Fibroblast of mammary gland (primary cell): ENCODE measurements at regions not wholly inside any gene's neighbourhood (a gene's known extent, or its start where the extent isn't known, plus 50 kb on each side); places are given as distances from the start of the nearest gene placed in this dataset.

Experiments
- DNase-seq: peaks from one replicate; pipeline ENCODE4 v3.0.0-alpha.2; 2010; ENCODE audit warnings: low read depth
- H3K4me3 ChIP-seq: 2 replicates; pipeline ENCODE4 v1.5.1; 2011; ENCODE audit warnings: low read depth, mild to moderate bottlenecking, low read length, moderate library complexity; ENCODE audit not compliant: control insufficient read depth
- CTCF ChIP-seq: conservative IDR thresholded peaks from 2 replicates; pipeline ENCODE4 v1.5.1; 2011; ENCODE audit warnings: low read depth, low read length, inconsistent platforms; ENCODE audit not compliant: control insufficient read depth, insufficient read depth

GRCh38 chr20:40811004-40811403 is 122.0 kb upstream of the MAFB start:
- no peak for DNase-seq
- no peak for TF ChIP-seq CTCF
- no peak overlapping the region for H3K4me3 ChIP-seq

GRCh38 chr20:40811660-40812414 is 122.8 kb upstream of the MAFB start:
- no peak overlapping the region for H3K4me3 ChIP-seq
- no peak for TF ChIP-seq CTCF
- DNase-seq, result no peak

GRCh38 chr20:40812415-40812925 is 123.4 kb upstream of the MAFB start:
- H3K4me3 ChIP-seq, result no peak overlapping the region
- no peak for DNase-seq
- TF ChIP-seq CTCF, result no peak

- no peak for TF ChIP-seq CTCF
- no peak overlapping the region for H3K4me3 ChIP-seq
- no peak for DNase-seq
Observed at GRCh38 chr20:40813029-40813431, 124.0 kb upstream of the MAFB start.

GRCh38 chr20:40813708-40814630 is 124.9 kb upstream of the MAFB start:
- no peak for DNase-seq
- TF ChIP-seq CTCF, result no peak
- H3K4me3 ChIP-seq, result no peak overlapping the region

GRCh38 chr20:40814631-40814960 is 125.6 kb upstream of the MAFB start:
- no peak for TF ChIP-seq CTCF

More at GRCh38 chr20:40814631-40814960, 125.6 kb upstream of the MAFB start:
- H3K4me3 ChIP-seq, result no peak overlapping the region
- no peak for DNase-seq
